HEK293 (cell line): ENCODE measurements at regions not wholly inside any gene's neighbourhood (a gene's known extent, or its start where the extent isn't known, plus 50 kb on each side); places are given as distances from the start of the nearest gene placed in this dataset.

ENCODE experiments used
- CTCF ChIA-PET: fragments of 350-600 bp; formaldehyde crosslinking; extraction: SDS; loops from one replicate; lab custom pipeline; 2021; ENCODE audit warnings: antibody characterized with exemption; lab: Yijun Ruan, JAX
- POLR2A ChIA-PET: fragments of 300-600 bp; formaldehyde crosslinking; extraction: SDS; loops from one replicate; lab custom pipeline; 2020; ENCODE audit warnings: antibody characterized with exemption, inconsistent platforms; lab: Yijun Ruan, JAX
- H3K27ac ChIP-seq: fragments of 200-500 bp; sonication (Bioruptor generic); 2 replicates; pipeline ENCODE4 v1.5.1; 2014; ENCODE audit warnings: low read depth, low read length, control low read depth, inconsistent platforms; ENCODE audit errors: extremely low read depth
- H3K36me3 ChIP-seq, 2 experiments: fragments of 200-500 bp in 1 of 2; sonication (Bioruptor generic) in 1 of 2; 1 replicate in 1 of 2; 2 replicates in 1 of 2; pipeline ENCODE4 v1.5.1; 2014 to 2017; ENCODE audit warnings: inconsistent platforms in 2 of 2, low read length in 2 of 2; ENCODE audit not compliant: control insufficient read depth in 2 of 2, insufficient read depth in 1 of 2
- H3K4me1 ChIP-seq: fragments of 200-500 bp; sonication (Bioruptor generic); 2 replicates; pipeline ENCODE4 v1.5.1; 2014; ENCODE audit warnings: mild to moderate bottlenecking, low read length, inconsistent platforms; ENCODE audit not compliant: control insufficient read depth, insufficient read depth
- H3K4me3 ChIP-seq: 2 replicates; pipeline ENCODE4 v1.5.1; 2011; ENCODE audit warnings: low read depth, mild to moderate bottlenecking, control low read depth, low read length, moderate library complexity
- H3K9me3 ChIP-seq: fragments of 200-500 bp; sonication (Bioruptor generic); 2 replicates; pipeline ENCODE4 v1.5.1; 2014; ENCODE audit warnings: low read depth, low read length, inconsistent platforms; ENCODE audit not compliant: control insufficient read depth, insufficient read depth
- AEBP2 ChIP-seq: fragments of 450-650 bp; formaldehyde crosslinking; IDR thresholded peaks from 2 replicates; pipeline ENCODE4 v1.5.1; 2016; ENCODE audit warnings: missing biosample characterization, missing genetic modification characterization, borderline replicate concordance
- PRDM1 ChIP-seq: fragments of 450-650 bp; formaldehyde crosslinking; IDR thresholded peaks from 2 replicates; pipeline ENCODE4; 2016; ENCODE audit warnings: missing biosample characterization, missing genetic modification characterization
- SCRT2 ChIP-seq: fragments of 450-650 bp; formaldehyde crosslinking; IDR thresholded peaks from 2 replicates; pipeline ENCODE4 v1.5.1; 2016; ENCODE audit warnings: missing biosample characterization, missing genetic modification characterization
- SP7 ChIP-seq: fragments of 450-650 bp; formaldehyde crosslinking; IDR thresholded peaks from 2 replicates; pipeline ENCODE4 v1.5.1; 2016; ENCODE audit warnings: missing biosample characterization, missing genetic modification characterization
- ZBTB21 ChIP-seq: fragments of 450-650 bp; formaldehyde crosslinking; IDR thresholded peaks from 2 replicates; pipeline ENCODE4 v1.5.1; 2017; ENCODE audit warnings: missing biosample characterization, missing genetic modification characterization
- ZNF10 ChIP-seq: fragments of 450-650 bp; formaldehyde crosslinking; IDR thresholded peaks from 2 replicates; pipeline ENCODE4 v1.5.1; 2017; ENCODE audit warnings: missing biosample characterization, missing genetic modification characterization
- ZNF140 ChIP-seq: fragments of 450-650 bp; formaldehyde crosslinking; IDR thresholded peaks from 2 replicates; pipeline ENCODE4 v1.5.1; 2016; ENCODE audit warnings: missing biosample characterization, missing genetic modification characterization
- ZNF146 ChIP-seq: fragments of 450-650 bp; formaldehyde crosslinking; IDR thresholded peaks from 2 replicates; pipeline ENCODE4 v1.5.1; 2016; ENCODE audit warnings: missing biosample characterization, missing genetic modification characterization
- ZNF157 ChIP-seq: fragments of 450-650 bp; formaldehyde crosslinking; IDR thresholded peaks from 2 replicates; pipeline ENCODE4 v1.5.1; 2016; ENCODE audit warnings: missing biosample characterization, missing genetic modification characterization
- ZNF221 ChIP-seq: fragments of 450-650 bp; formaldehyde crosslinking; IDR thresholded peaks from 2 replicates; pipeline ENCODE4 v1.5.1; 2017; ENCODE audit warnings: missing biosample characterization, missing genetic modification characterization, borderline replicate concordance
- ZNF248 ChIP-seq: fragments of 450-650 bp; formaldehyde crosslinking; IDR thresholded peaks from 2 replicates; pipeline ENCODE4 v1.5.1; 2017; ENCODE audit warnings: missing biosample characterization, missing genetic modification characterization
- ZNF350 ChIP-seq: fragments of 450-650 bp; formaldehyde crosslinking; IDR thresholded peaks from 2 replicates; pipeline ENCODE4 v1.5.0; 2017; ENCODE audit warnings: missing biosample characterization, mild to moderate bottlenecking, missing genetic modification characterization
- ZNF624 ChIP-seq: fragments of 450-650 bp; formaldehyde crosslinking; IDR thresholded peaks from 2 replicates; pipeline ENCODE4 v1.5.1; 2017; ENCODE audit warnings: missing biosample characterization, missing genetic modification characterization
- ZNF660 ChIP-seq: fragments of 450-650 bp; IDR thresholded peaks from 2 replicates; pipeline ENCODE4 v1.5.1; 2018; ENCODE audit warnings: missing biosample characterization, mild to moderate bottlenecking, missing genetic modification characterization
- ZNF670 ChIP-seq: fragments of 450-650 bp; formaldehyde crosslinking; IDR thresholded peaks from 2 replicates; pipeline ENCODE4 v1.5.1; 2016; ENCODE audit warnings: missing biosample characterization, missing genetic modification characterization, low read depth
- ZNF677 ChIP-seq: fragments of 450-650 bp; IDR thresholded peaks from 2 replicates; pipeline ENCODE4 v1.5.0; 2018; ENCODE audit warnings: missing biosample characterization, mild to moderate bottlenecking, missing genetic modification characterization, moderate library complexity
- ZNF704 ChIP-seq: fragments of 450-650 bp; formaldehyde crosslinking; IDR thresholded peaks from 2 replicates; pipeline ENCODE4 v1.5.1; 2016; ENCODE audit warnings: missing biosample characterization, missing genetic modification characterization
- ZSCAN4 ChIP-seq: fragments of 450-650 bp; formaldehyde crosslinking; IDR thresholded peaks from 2 replicates; pipeline ENCODE4 v1.5.1; 2017; ENCODE audit warnings: missing biosample characterization, missing genetic modification characterization

- Histone ChIP-seq H3K36me3 (no peaks in the 10 kb centered on the region), H3K4me1 (no peaks in the 10 kb centered on the region), H3K9me3 (no peaks in the 10 kb centered on the region), H3K27ac (no peak overlapping the region), H3K4me3 (no peak overlapping the region)
- ChIA-PET CTCF (interaction anchor here (0.5 to 4.4 kb wide), 13 partner anchors 9 to 216 kb away, joined by 3 to 36 read pairs (median 5); no protein-coding TSS in a partner anchor), POLR2A (no interaction called here)
- TF ChIP-seq ZNF140 (no peak), ZNF660 (no peak), ZNF704 (tag by site-specific recombination) (no peak), ZNF624 (tag by site-specific recombination) (no peak), ZNF350 (tag by site-specific recombination) (no peak), ZNF248 (tag by site-specific recombination) (no peak), AEBP2 (tag by site-specific recombination) (no peak), ZNF670 (tag by site-specific recombination) (no peak), ZNF221 (tag by site-specific recombination) (no peak), ZBTB21 (tag by site-specific recombination) (no peak)
Observed at GRCh38 chr1:20428841-20429240, 57.2 kb downstream of the CAMK2N1 start.

- no peaks in the 10 kb centered on the region for H3K4me1 ChIP-seq
- no peak overlapping the region for H3K4me3 ChIP-seq
- 0 out of 2 replicates have a peak, but pooled peaks have one; percentile 20 for TF ChIP-seq SCRT2
- TF ChIP-seq ZNF350 (tag by site-specific recombination) = no peak
- 0 out of 2 replicates have a peak, but pooled peaks have one; percentile 36 for TF ChIP-seq PRDM1 (tag by site-specific recombination)
- H3K27ac ChIP-seq = no peak overlapping the region
- no peaks in the 10 kb centered on the region for H3K9me3 ChIP-seq
- CTCF ChIA-PET = interaction anchor here (1.1 to 2.1 kb wide), 5 partner anchors 10 to 68 kb away, joined by 3 to 6 read pairs (median 3); no protein-coding TSS in a partner anchor
- no peaks in the 10 kb centered on the region for H3K36me3 ChIP-seq
- POLR2A ChIA-PET = no interaction called here
Observed at GRCh38 chr1:20426923-20427322, 59.1 kb downstream of the CAMK2N1 start.

GRCh38 chr1:20426371-20426770 lies 59.6 kb downstream of the CAMK2N1 start:
- TF ChIP-seq SP7 (tag by site-specific recombination) (no peak), ZNF10 (tag by site-specific recombination) (no peak)
- H3K4me3 ChIP-seq = no peak overlapping the region
- no peaks in the 10 kb centered on the region for H3K9me3 ChIP-seq
- H3K36me3 ChIP-seq = no peaks in the 10 kb centered on the region
- CTCF ChIA-PET = interaction anchor here (0.9 to 2.1 kb wide), 5 partner anchors 32 to 214 kb away, joined by 3 to 6 read pairs (median 4); no protein-coding TSS in a partner anchor
- POLR2A ChIA-PET = no interaction called here
- H3K27ac ChIP-seq = no peak overlapping the region
- H3K4me1 ChIP-seq = no peaks in the 10 kb centered on the region

- ChIA-PET CTCF (interaction anchor here (0.9 to 2.1 kb wide), 3 partner anchors 63 to 213 kb away, joined by 4 to 6 read pairs (median 6); no protein-coding TSS in a partner anchor), POLR2A (no interaction called here)
- TF ChIP-seq ZNF677 (tag by site-specific recombination) (no peak), ZNF146 (tag by site-specific recombination) (peak; percentile 79), ZNF157 (tag by site-specific recombination) (no peak), ZSCAN4 (tag by site-specific recombination) (no peak)
- H3K4me1 ChIP-seq = no peaks in the 10 kb centered on the region
- H3K4me3 ChIP-seq = no peak overlapping the region
- H3K36me3 ChIP-seq = no peaks in the 10 kb centered on the region
- H3K9me3 ChIP-seq = no peaks in the 10 kb centered on the region
- no peak overlapping the region for H3K27ac ChIP-seq
Observed at GRCh38 chr1:20425622-20426021, 60.4 kb downstream of the CAMK2N1 start.
